Osteocyte (in vitro differentiated cells): ENCODE measurements at regions not wholly inside any gene's neighbourhood (a gene's known extent, or its start where the extent isn't known, plus 50 kb on each side); places are given as distances from the start of the nearest gene placed in this dataset.

Experiments
- DNase-seq: peaks from one replicate; pipeline ENCODE4 v3.0.0; 2021; ENCODE audit warnings: mixed read lengths; ENCODE audit not compliant: unreplicated experiment; ENCODE audit errors: extremely low spot score
- H3K27ac Mint-ChIP-seq: one replicate; pipeline ENCODE4 v1.8.0; 2021; ENCODE audit warnings: mild to moderate bottlenecking, mixed read lengths; ENCODE audit not compliant: unreplicated experiment
- H3K27me3 Mint-ChIP-seq: one replicate; pipeline ENCODE4 v1.8.0; 2021; ENCODE audit warnings: mixed read lengths; ENCODE audit not compliant: unreplicated experiment
- H3K36me3 Mint-ChIP-seq: one replicate; pipeline ENCODE4 v1.8.0; 2021; ENCODE audit warnings: mixed read lengths; ENCODE audit not compliant: unreplicated experiment
- H3K4me1 Mint-ChIP-seq: one replicate; pipeline ENCODE4 v1.8.0; 2021; ENCODE audit warnings: mixed read lengths; ENCODE audit not compliant: unreplicated experiment
- H3K4me3 Mint-ChIP-seq: one replicate; pipeline ENCODE4 v1.8.0; 2021; ENCODE audit warnings: mild to moderate bottlenecking, moderate library complexity, mixed read lengths; ENCODE audit not compliant: unreplicated experiment
- H3K9me3 Mint-ChIP-seq: one replicate; pipeline ENCODE4 v1.8.0; 2021; ENCODE audit warnings: mixed read lengths; ENCODE audit not compliant: unreplicated experiment
- TF ChIP-seq, protein P1 (sequence below): fragments of 200-600 bp; sonication (generic); IDR thresholded peaks from 2 replicates; pipeline ENCODE4 v1.5.0; 2021; ENCODE audit warnings: antibody characterized with exemption, mild to moderate bottlenecking, moderate library complexity

DNA sequence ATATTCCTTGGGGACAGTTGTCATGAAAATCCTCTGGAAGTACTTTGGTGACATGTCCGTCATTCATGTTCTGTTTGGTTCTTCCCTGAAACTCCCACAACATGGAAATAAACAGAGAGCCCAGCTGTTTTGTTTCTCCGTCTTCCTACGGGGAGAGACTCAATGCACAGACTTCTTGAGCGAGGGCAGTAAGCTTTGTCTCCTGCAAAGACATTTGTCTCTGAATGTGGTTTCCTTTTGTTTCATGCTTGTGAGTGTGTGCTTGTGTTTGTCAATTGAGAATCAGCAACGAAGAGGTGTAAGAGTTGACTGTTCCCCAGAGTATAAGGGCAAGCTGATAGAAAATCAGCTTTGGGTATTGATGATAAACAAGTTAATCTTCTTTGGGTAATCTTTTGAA, 643.0 kb upstream of the RBFOX1 start:
- Mint-ChIP-seq H3K9me3 (peaks cover 29% of the 10 kb centered on the region), H3K36me3 (no peaks in the 10 kb centered on the region), H3K4me3 (no peak overlapping the region), H3K4me1 (no peaks in the 10 kb centered on the region), H3K27ac (no peak overlapping the region), H3K27me3 (no peaks in the 10 kb centered on the region)
- TF ChIP-seq, protein P1, sequence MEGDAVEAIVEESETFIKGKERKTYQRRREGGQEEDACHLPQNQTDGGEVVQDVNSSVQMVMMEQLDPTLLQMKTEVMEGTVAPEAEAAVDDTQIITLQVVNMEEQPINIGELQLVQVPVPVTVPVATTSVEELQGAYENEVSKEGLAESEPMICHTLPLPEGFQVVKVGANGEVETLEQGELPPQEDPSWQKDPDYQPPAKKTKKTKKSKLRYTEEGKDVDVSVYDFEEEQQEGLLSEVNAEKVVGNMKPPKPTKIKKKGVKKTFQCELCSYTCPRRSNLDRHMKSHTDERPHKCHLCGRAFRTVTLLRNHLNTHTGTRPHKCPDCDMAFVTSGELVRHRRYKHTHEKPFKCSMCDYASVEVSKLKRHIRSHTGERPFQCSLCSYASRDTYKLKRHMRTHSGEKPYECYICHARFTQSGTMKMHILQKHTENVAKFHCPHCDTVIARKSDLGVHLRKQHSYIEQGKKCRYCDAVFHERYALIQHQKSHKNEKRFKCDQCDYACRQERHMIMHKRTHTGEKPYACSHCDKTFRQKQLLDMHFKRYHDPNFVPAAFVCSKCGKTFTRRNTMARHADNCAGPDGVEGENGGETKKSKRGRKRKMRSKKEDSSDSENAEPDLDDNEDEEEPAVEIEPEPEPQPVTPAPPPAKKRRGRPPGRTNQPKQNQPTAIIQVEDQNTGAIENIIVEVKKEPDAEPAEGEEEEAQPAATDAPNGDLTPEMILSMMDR = no peak
- peak; percentile 8 for DNase-seq

DNA sequence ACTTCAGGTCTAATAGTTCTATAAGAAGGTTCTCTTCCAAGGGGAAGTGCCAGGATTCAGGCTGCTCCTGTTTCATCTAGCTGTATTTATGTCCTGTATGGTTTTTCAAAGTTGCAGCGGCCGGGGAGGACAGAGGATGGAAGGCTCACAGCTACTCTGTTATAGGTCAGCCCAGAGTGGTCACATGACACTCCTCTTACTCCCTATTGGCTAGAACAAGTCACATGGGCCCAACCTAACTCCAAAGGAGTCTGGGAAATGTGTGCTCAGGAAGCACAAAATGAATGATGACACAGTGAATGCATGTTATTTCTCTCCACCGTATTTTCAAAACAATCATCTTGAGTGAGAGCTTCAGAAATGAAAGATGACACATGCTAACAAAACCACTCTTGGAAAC, 645.1 kb upstream of the RBFOX1 start:
- no peak overlapping the region for H3K27ac Mint-ChIP-seq

GRCh38 chr16:6684076-6684673, 648.5 kb upstream of the RBFOX1 start:
- no peak for DNase-seq
- Mint-ChIP-seq H3K4me3 (no peak overlapping the region), H3K9me3 (peaks cover 18% of the 10 kb centered on the region), H3K27me3 (no peaks in the 10 kb centered on the region), H3K27ac (no peak overlapping the region), H3K4me1 (no peaks in the 10 kb centered on the region), H3K36me3 (no peaks in the 10 kb centered on the region)
- TF ChIP-seq, protein P1 = peak; percentile 25

More for the DNA sequence above, 645.1 kb upstream of the RBFOX1 start:
- Mint-ChIP-seq H3K9me3 (peaks cover 29% of the 10 kb centered on the region), H3K36me3 (no peaks in the 10 kb centered on the region), H3K27me3 (no peaks in the 10 kb centered on the region), H3K4me1 (no peaks in the 10 kb centered on the region), H3K4me3 (no peak overlapping the region)
- no peak for DNase-seq
- TF ChIP-seq, protein P1 = no peak

GRCh38 chr16:6682142-6682811, 650.4 kb upstream of the RBFOX1 start:
- Mint-ChIP-seq H3K4me3 (no peak overlapping the region), H3K27ac (no peak overlapping the region), H3K27me3 (no peaks in the 10 kb centered on the region), H3K9me3 (peaks cover 17% of the 10 kb centered on the region), H3K36me3 (no peaks in the 10 kb centered on the region), H3K4me1 (no peaks in the 10 kb centered on the region)
- DNase-seq = peak; percentile 69
- TF ChIP-seq, protein P1 = peak; percentile 27

GRCh38 chr16:6678586-6678985, 654.1 kb upstream of the RBFOX1 start:
- Mint-ChIP-seq H3K9me3 (peaks cover 17% of the 10 kb centered on the region), H3K27me3 (no peaks in the 10 kb centered on the region), H3K36me3 (no peaks in the 10 kb centered on the region), H3K27ac (no peak overlapping the region), H3K4me3 (no peak overlapping the region), H3K4me1 (no peaks in the 10 kb centered on the region)
- no peak for DNase-seq
- TF ChIP-seq, protein P1 = no peak
